ENCODE measurements at regions not wholly inside any gene's neighbourhood (a gene's known extent, or its start where the extent isn't known, plus 50 kb on each side); places are given as distances from the start of the nearest gene placed in this dataset.

- TF ChIP-seq CSRNP1 (CRISPR knock-in tag; IDR thresholded peaks at IDR 0.05) (no peak), KDM3A (CRISPR knock-in tag; IDR thresholded peaks at IDR 0.05; ENCODE audit: low read depth) (no peak), ZNF790 (CRISPR knock-in tag; IDR thresholded peaks at IDR 0.05; ENCODE audit: borderline replicate concordance) (no peak), HNRNPLL (IDR thresholded peaks at IDR 0.05; ENCODE audit: low read depth, low read length, poor library complexity, severe bottlenecking) (no peak), ZNF180 (CRISPR knock-in tag; IDR thresholded peaks at IDR 0.05; ENCODE audit: borderline replicate concordance, low read depth) (no peak), ZNF24 (IDR thresholded peaks at IDR 0.05) (no peak)
Measured at GRCh38 chr15:88993662-88994061, 80.5 kb upstream of the MFGE8 start (continued).

- 64% methylated on average over 1 of the region's 1 CpG for WGBS (ENCODE audit: low lambda C conversion rate)
Measured at GRCh38 chr15:88994286-88994685, 81.1 kb upstream of the MFGE8 start.

More at GRCh38 chr15:88994286-88994685, 81.1 kb upstream of the MFGE8 start:
- FAIRE-seq (no peak), DNase-seq (ENCODE audit: low spot score) (no peak), ATAC-seq (no peak)
- Histone ChIP-seq H3K27me3 (ENCODE audit: control insufficient read depth in 1 of 2, insufficient read depth in 2 of 2, low read length in 2 of 2) (no peaks in the 10 kb centered on the region), H3K4me3 (replicated peaks in 1 of 3; ENCODE audit: insufficient read depth in 1 of 3, low read depth in 2 of 3, low read length in 3 of 3) (no peak overlapping the region), H3K36me3 (replicated peaks in 1 of 2; ENCODE audit: control insufficient read depth in 1 of 2, insufficient read depth in 2 of 2, low read length in 2 of 2) (no peaks in the 10 kb centered on the region), H3K27ac (ENCODE audit: extremely low read length, insufficient read depth, low read length) (no peak overlapping the region), H3K79me2 (ENCODE audit: insufficient read depth, low read length) (no peaks in the 10 kb centered on the region), H3K4me1 (ENCODE audit: insufficient read depth, low read length) (no peaks in the 10 kb centered on the region), H3K9ac (ENCODE audit: insufficient read depth, low read depth, low read length) (no peak overlapping the region), H3K4me2 (ENCODE audit: low read depth, low read length) (no peak overlapping the region), H4K20me1 (ENCODE audit: insufficient read depth, low read length) (no peaks in the 10 kb centered on the region), H3K9me3 (ENCODE audit: low read length) (no peaks in the 10 kb centered on the region), H2AFZ (ENCODE audit: low read length) (no peak overlapping the region)
- in situ Hi-C loops (cut with HindIII; ENCODE audit: extremely low pct_ligation_motif_present, low pct_unique_long_range_greater_than_20kb): no loop called here
- ChIA-PET CTCF (ENCODE audit: low intra/inter-chr PET ratio, low total read pairs) (no interaction called here), POLR2A (no interaction called here)
- intact Hi-C loops (cut with micrococcal nuclease; ENCODE audit: unreplicated experiment): no loop called here
- BruUV-seq (replicated peaks): no TSS peak
- TF ChIP-seq MEIS2 (CRISPR knock-in tag; IDR thresholded peaks at IDR 0.05) (no peak), PRDM4 (CRISPR knock-in tag; IDR thresholded peaks at IDR 0.05; ENCODE audit: borderline replicate concordance) (no peak), HNRNPK (IDR thresholded peaks at IDR 0.05; ENCODE audit: low read depth, low read length, poor library complexity, severe bottlenecking) (no peak), IRX3 (CRISPR knock-in tag; IDR thresholded peaks at IDR 0.05; ENCODE audit: borderline replicate concordance, low read depth) (no peak), ZBTB34 (CRISPR knock-in tag; IDR thresholded peaks at IDR 0.05) (no peak)
